ENCODE measurements at regions not wholly inside any gene's neighbourhood (a gene's known extent, or its start where the extent isn't known, plus 50 kb on each side); places are given as distances from the start of the nearest gene placed in this dataset.

GRCh38 chr4:101730291-101731117, 60.0 kb upstream of the BANK1 start:
- no peak for TF ChIP-seq Cebpa-rat (IDR thresholded peaks at IDR 0.05)
- no peaks in the 10 kb centered on the region for H3K36me3 ChIP-seq
- H3K9ac ChIP-seq: no peak overlapping the region
- no peaks in the 10 kb centered on the region for H4K20me1 ChIP-seq
- H3K4me3 ChIP-seq: no peak overlapping the region
- H3K27me3 ChIP-seq: no peaks in the 10 kb centered on the region
- H3K27ac ChIP-seq: no peak overlapping the region
- no peaks in the 10 kb centered on the region for H3K9me3 ChIP-seq (replicated peaks in 1 of 11)
- no peaks in the 10 kb centered on the region for H3K4me1 ChIP-seq
- no peak overlapping the region for H3K4me2 ChIP-seq

DNA sequence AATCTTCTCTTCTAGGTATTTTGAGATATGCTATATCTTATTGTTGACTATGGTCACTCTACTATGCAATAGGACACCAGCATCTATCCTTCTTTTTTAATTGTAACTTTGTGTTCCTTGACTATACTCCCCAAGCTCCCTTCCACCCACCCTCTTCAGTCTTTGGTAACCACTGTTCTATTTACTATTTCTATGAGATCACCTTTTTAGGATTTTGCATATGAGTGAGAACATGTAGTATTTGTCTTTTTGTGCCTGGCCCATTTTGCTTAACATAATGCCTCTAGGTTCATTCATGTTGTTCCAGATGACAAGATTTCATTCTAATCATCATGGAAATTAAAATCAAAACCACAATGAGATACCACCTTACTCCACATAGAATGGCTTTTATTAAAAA, 63.3 kb upstream of the BANK1 start:
- no peaks in the 10 kb centered on the region for H3K9me3 ChIP-seq (replicated peaks in 1 of 11)
- H3K4me3 ChIP-seq: no peak overlapping the region
- H4K20me1 ChIP-seq: no peaks in the 10 kb centered on the region
- H3K9ac ChIP-seq: no peak overlapping the region
- no peak for TF ChIP-seq Cebpa-rat (IDR thresholded peaks at IDR 0.05)
- no peaks in the 10 kb centered on the region for H3K4me1 ChIP-seq
- no peaks in the 10 kb centered on the region for H3K27me3 ChIP-seq
- no peaks in the 10 kb centered on the region for H3K36me3 ChIP-seq
- H3K4me2 ChIP-seq: no peak overlapping the region
- H3K27ac ChIP-seq: no peak overlapping the region

DNA sequence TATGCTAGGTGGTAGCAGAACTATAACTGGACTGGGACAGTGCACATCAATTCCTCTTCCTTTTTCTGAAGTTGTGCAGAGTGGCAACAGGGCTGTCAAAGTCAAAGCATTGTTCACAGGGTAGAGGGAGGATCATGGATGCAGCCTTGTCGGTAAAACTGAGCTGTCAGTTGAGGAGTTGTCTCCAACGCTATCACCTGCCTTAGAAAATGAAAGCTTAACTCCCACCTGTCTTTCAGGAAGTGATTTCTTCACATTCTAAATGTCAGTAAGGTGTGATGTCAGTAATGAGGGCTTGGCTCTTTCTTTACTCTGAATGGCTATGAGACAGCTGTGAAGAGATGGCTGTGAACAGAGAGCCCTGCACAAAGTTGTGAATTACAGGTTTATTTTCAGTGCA, 66.4 kb upstream of the BANK1 start:
- no peak overlapping the region for H3K4me2 ChIP-seq
- H3K9me3 ChIP-seq (replicated peaks in 1 of 11): no peaks in the 10 kb centered on the region
- no peak for TF ChIP-seq Cebpa-rat (IDR thresholded peaks at IDR 0.05)
- no peaks in the 10 kb centered on the region for H4K20me1 ChIP-seq
- no peaks in the 10 kb centered on the region for H3K27me3 ChIP-seq
- H3K36me3 ChIP-seq: no peaks in the 10 kb centered on the region
- H3K27ac ChIP-seq: no peak overlapping the region
- H3K4me1 ChIP-seq: peaks cover 0 to 2% (median 0%) of the 10 kb centered on the region in 10 experiments; a peak in 1 of 20 replicates
- H3K4me3 ChIP-seq: no peak overlapping the region
- no peak overlapping the region for H3K9ac ChIP-seq

DNA sequence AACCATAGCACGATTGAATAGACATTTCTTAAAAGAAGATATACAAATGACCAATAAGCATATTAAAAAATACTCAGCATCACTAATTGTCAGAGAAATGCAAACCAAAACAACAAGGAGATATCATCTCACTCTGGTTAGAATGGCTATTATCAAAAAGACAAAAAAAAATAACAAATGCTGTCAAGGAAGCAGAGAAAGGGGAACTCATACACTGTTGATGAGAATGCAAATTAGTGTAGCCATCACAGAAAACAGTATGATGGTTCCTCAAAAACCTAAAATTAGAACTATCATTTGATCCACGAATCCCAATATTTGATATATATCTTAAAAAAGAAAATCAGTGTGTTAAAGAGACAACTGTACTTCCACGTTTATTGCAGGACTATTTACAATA, 71.7 kb upstream of the BANK1 start:
- H3K4me2 ChIP-seq: 0 out of 22 replicates have a peak overlapping the region, but pooled peaks of 1 of the 11 experiments have one; percentile 19
- TF ChIP-seq Cebpa-rat (IDR thresholded peaks at IDR 0.05): no peak
- no peaks in the 10 kb centered on the region for H3K27me3 ChIP-seq
- H3K36me3 ChIP-seq: no peaks in the 10 kb centered on the region
- no peak overlapping the region for H3K9ac ChIP-seq
- no peak overlapping the region for H3K4me3 ChIP-seq
- peaks cover 0 to 10% (median 0%) of the 10 kb centered on the region in 10 experiments; a peak in 2 of 20 replicates for H3K4me1 ChIP-seq
- peaks cover 6 to 27% (median 15%) of the 10 kb centered on the region in 11 experiments; a peak in 18 of 22 replicates for H3K9me3 ChIP-seq (replicated peaks in 1 of 11)
- no peaks in the 10 kb centered on the region for H4K20me1 ChIP-seq
- peak overlapping the region in 1 of 11 experiments; percentile 9; a peak in 1 of 22 replicates for H3K27ac ChIP-seq

DNA sequence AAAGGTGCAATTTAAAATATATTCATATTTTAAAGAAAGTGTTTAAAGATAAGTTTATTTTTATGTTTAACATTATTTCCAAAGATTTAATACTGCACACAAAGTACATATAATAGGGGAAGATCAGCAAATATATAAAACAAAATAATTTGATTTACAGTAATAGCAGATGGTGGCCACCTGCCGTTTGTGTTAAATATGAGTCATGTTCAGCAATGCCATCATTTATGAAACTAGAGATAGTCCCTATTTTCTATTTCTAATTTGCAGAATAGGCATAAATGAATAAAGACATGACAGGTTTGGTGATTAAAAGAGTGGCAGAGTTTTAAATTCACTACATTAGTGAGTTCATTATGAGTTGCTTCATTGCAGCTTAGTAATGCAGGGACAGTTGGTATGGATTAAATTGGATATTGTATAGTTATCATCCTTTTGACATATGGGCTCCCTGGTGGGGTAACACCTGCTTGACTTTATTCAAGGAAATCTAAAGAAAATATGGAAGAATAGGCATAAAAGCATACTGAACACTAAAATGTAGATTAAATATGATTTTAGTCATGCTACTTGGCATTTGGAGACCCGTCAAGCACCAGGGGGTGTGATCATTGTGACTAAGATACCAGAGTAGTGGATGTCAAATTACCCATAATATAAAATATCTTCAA, 78.8 kb upstream of the BANK1 start:
- no peak overlapping the region for H3K9ac ChIP-seq
- TF ChIP-seq Cebpa-rat (IDR thresholded peaks at IDR 0.05): no peak
- H3K27ac ChIP-seq: no peak overlapping the region
- H3K27me3 ChIP-seq: no peaks in the 10 kb centered on the region
- H3K4me1 ChIP-seq: no peaks in the 10 kb centered on the region
- no peaks in the 10 kb centered on the region for H3K36me3 ChIP-seq
- H3K4me3 ChIP-seq: no peak overlapping the region
- no peak overlapping the region for H3K4me2 ChIP-seq
- H4K20me1 ChIP-seq: no peaks in the 10 kb centered on the region
- peaks cover 7 to 17% (median 13%) of the 10 kb centered on the region in 11 experiments; a peak in 20 of 22 replicates for H3K9me3 ChIP-seq (replicated peaks in 1 of 11)

DNA sequence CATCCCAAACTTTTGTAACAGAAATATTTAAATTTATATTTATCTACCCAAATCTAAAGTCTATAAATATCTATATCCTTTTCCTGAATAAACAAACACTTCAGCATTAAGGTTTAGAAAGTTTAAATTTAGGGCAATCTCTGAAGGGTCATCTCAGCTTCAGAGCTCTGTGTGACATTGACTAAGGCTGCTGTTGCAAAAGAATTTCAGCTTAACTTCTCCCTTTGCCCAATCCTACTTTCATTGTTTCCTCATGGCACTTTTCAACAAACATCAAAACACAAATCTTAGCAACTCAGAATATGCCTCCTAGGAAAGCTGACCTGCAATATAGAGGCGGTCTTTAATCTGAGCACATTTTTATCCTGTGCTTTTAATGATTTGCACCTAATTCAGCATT, 79.7 kb upstream of the BANK1 start:
- H3K4me1 ChIP-seq: no peaks in the 10 kb centered on the region
- H4K20me1 ChIP-seq: no peaks in the 10 kb centered on the region
- no peak overlapping the region for H3K4me3 ChIP-seq
- H3K4me2 ChIP-seq: no peak overlapping the region
- H3K27ac ChIP-seq: no peak overlapping the region
- TF ChIP-seq Cebpa-rat (IDR thresholded peaks at IDR 0.05): no peak
- no peaks in the 10 kb centered on the region for H3K27me3 ChIP-seq
- H3K9me3 ChIP-seq (replicated peaks in 1 of 11): peaks cover 12 to 23% (median 18%) of the 10 kb centered on the region in 11 experiments; a peak in 19 of 22 replicates
- H3K9ac ChIP-seq: no peak overlapping the region
- H3K36me3 ChIP-seq: no peaks in the 10 kb centered on the region

DNA sequence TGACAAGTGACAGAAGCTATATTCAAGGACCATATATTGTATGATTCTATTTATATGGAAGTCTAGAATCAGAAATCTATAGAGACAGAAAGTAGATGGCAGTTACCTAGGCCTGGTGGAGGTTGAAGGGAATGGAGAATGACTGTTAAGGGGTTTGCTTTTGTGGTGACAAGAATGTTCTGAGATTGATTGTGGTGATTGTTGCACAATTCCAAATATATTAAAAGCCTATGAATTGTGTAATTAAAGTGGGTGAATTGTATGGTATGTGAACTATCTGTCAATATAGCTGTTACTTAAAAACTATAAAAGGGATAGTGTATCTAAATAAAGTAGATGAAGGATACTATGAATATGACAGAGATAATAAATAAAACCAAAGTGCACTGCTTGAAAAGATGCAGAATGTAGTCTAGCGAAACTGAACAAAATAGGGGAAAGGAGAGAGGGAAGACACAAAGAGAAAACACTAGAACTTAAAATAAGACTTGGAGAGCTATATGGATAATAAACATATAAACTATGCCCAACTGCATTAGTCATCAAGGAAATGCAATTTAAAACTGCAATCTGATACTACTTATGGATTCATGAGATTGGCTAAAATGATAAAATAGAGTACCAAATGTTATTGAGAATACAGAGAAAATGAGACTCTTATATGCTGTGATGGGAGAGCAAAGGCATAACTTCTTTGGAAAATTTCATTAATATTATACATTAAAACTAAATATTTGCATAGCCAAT, 82.1 kb upstream of the BANK1 start:
- Histone ChIP-seq H3K9ac (no peak overlapping the region), H3K4me3 (no peak overlapping the region), H3K36me3 (no peaks in the 10 kb centered on the region), H3K4me1 (no peaks in the 10 kb centered on the region), H3K4me2 (no peak overlapping the region), H3K27me3 (no peaks in the 10 kb centered on the region), H4K20me1 (no peaks in the 10 kb centered on the region), H3K9me3 (replicated peaks in 1 of 11) (peaks cover 4 to 12% (median 6%) of the 10 kb centered on the region in 11 experiments; a peak in 18 of 22 replicates), H3K27ac (no peak overlapping the region)
- peak in 1 of 11 experiments; percentile 20; a peak in 1 of 22 replicates for TF ChIP-seq Cebpa-rat (IDR thresholded peaks at IDR 0.05)

DNA sequence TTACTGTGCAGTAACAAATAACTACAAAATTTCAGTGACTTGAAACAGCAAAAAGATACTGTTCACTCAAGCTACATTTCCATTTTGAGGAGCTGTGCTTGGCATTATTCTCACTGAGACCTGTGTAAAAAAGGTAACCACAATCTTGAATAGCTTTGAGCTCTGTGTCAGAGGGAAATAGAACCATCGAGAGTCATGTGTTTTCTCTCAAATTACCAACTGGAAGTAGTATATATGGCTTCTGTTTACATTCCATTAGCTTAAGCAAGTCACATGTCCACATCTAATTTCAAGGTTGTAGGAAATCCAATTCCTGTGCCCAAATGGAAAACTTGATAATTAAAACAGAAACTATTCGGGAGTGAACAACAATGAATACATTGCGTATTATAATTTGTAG, 82.9 kb upstream of the BANK1 start:
- no peaks in the 10 kb centered on the region for H4K20me1 ChIP-seq
- H3K27ac ChIP-seq: no peak overlapping the region
- no peak overlapping the region for H3K4me2 ChIP-seq
- no peak for TF ChIP-seq Cebpa-rat (IDR thresholded peaks at IDR 0.05)
- H3K9ac ChIP-seq: no peak overlapping the region
- no peaks in the 10 kb centered on the region for H3K4me1 ChIP-seq
- peaks cover 4 to 12% (median 6%) of the 10 kb centered on the region in 11 experiments; a peak in 18 of 22 replicates for H3K9me3 ChIP-seq (replicated peaks in 1 of 11)
- H3K27me3 ChIP-seq: no peaks in the 10 kb centered on the region
- H3K36me3 ChIP-seq: no peaks in the 10 kb centered on the region
- no peak overlapping the region for H3K4me3 ChIP-seq

- no peak overlapping the region for H3K4me3 ChIP-seq
- H3K4me2 ChIP-seq: no peak overlapping the region
- H3K9me3 ChIP-seq (replicated peaks in 1 of 11): peaks cover 4 to 12% (median 6%) of the 10 kb centered on the region in 11 experiments; a peak in 18 of 22 replicates
- H3K9ac ChIP-seq: no peak overlapping the region
- no peak overlapping the region for H3K27ac ChIP-seq
- no peaks in the 10 kb centered on the region for H3K36me3 ChIP-seq
- no peak for TF ChIP-seq Cebpa-rat (IDR thresholded peaks at IDR 0.05)
- no peaks in the 10 kb centered on the region for H3K4me1 ChIP-seq
- H4K20me1 ChIP-seq: no peaks in the 10 kb centered on the region
- no peaks in the 10 kb centered on the region for H3K27me3 ChIP-seq
Measured at GRCh38 chr4:101706535-101707057, 83.9 kb upstream of the BANK1 start.
